Panc1 (cell line): ENCODE measurements at regions not wholly inside any gene's neighbourhood (a gene's known extent, or its start where the extent isn't known, plus 50 kb on each side); places are given as distances from the start of the nearest gene placed in this dataset.
"Not testable (repeated sequence)": the region's sequence is repeated elsewhere in the genome, so short reads cannot be mapped to it uniquely, and the experiment has no call there.

Source experiments
- POLR2AphosphoS5 ChIP-seq: IDR thresholded peaks from 2 replicates; pipeline ENCODE4 v1.6.1; 2012; ENCODE audit warnings: mild to moderate bottlenecking, low read depth, low read length, moderate library complexity
- SIN3A ChIP-seq: IDR thresholded peaks from 2 replicates; pipeline ENCODE4 v1.6.1; 2012; ENCODE audit warnings: low read depth, mild to moderate bottlenecking, low read length, moderate library complexity, borderline replicate concordance; ENCODE audit not compliant: insufficient read depth
- TF ChIP-seq, protein P1 (sequence below): fragments of 450-650 bp; IDR thresholded peaks from 2 replicates; pipeline ENCODE4 v1.5.1; 2017; ENCODE audit warnings: mild to moderate bottlenecking

DNA sequence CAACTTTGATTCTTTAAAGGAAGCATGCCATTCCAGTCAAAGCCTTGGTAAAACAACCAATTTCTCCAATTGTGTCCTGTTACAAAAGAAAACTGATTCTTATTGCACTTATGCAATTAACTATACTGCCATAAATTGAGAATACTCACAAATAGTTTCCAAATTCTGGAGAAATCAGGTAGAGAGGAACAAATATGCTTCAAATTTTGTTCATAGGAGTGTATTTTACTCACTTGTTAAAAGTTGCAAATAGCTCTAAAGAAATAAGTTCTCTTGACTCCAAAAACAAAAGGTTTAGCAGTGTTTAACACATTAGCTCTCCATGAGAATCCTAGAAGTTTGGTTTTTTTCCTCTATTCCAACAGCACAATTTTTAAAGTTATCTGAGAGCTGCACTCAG, 176.1 kb upstream of the SMAD3 start:
- TF ChIP-seq, protein P1, sequence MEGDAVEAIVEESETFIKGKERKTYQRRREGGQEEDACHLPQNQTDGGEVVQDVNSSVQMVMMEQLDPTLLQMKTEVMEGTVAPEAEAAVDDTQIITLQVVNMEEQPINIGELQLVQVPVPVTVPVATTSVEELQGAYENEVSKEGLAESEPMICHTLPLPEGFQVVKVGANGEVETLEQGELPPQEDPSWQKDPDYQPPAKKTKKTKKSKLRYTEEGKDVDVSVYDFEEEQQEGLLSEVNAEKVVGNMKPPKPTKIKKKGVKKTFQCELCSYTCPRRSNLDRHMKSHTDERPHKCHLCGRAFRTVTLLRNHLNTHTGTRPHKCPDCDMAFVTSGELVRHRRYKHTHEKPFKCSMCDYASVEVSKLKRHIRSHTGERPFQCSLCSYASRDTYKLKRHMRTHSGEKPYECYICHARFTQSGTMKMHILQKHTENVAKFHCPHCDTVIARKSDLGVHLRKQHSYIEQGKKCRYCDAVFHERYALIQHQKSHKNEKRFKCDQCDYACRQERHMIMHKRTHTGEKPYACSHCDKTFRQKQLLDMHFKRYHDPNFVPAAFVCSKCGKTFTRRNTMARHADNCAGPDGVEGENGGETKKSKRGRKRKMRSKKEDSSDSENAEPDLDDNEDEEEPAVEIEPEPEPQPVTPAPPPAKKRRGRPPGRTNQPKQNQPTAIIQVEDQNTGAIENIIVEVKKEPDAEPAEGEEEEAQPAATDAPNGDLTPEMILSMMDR = not testable (repeated sequence)
- TF ChIP-seq POLR2AphosphoS5, SIN3A: not testable (repeated sequence)
